ENCODE measurements at regions not wholly inside any gene's neighbourhood (a gene's known extent, or its start where the extent isn't known, plus 50 kb on each side); places are given as distances from the start of the nearest gene placed in this dataset.

DNA sequence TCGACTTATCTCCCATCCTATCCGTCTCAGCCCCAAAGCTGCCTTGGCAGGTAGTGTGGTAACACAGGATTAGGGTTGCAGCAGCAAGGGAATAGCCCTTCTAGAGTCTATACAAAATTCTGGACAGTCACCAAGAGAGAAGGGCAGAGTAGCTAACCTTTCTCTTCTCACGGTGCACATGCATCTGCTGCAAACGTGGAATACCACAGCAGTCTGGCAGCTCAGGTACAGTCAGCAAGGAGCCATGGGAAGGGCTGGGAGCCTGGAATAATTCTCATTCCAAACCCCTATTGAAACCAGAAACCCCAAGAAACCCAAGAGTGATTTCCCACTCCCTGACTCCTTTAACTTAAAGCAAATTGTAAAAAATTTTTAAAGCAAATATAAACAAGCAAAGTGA lies 92.3 kb upstream of the THRB start:
- Histone ChIP-seq H3K27ac (no peak overlapping the region), H3K4me1 (replicated peaks in 1 of 2) (no peaks in the 10 kb centered on the region), H3K4me3 (no peak overlapping the region)
- ATAC-seq (replicated peaks in 6 of 8), result no peak
- in situ Hi-C loops (cut with MboI; ENCODE audit: low pct_unique_long_range_greater_than_20kb in 2 of 9, low sequenced_read_pairs in 9 of 9, unreplicated experiment in 9 of 9), result no loop called here
- WGBS, 10 experiments, result 61 to 100% (median 82%) methylated on average over 1 to 4 of the region's 4 CpGs; no CpG with 5 or more reads in 1 of the 10 experiments

DNA sequence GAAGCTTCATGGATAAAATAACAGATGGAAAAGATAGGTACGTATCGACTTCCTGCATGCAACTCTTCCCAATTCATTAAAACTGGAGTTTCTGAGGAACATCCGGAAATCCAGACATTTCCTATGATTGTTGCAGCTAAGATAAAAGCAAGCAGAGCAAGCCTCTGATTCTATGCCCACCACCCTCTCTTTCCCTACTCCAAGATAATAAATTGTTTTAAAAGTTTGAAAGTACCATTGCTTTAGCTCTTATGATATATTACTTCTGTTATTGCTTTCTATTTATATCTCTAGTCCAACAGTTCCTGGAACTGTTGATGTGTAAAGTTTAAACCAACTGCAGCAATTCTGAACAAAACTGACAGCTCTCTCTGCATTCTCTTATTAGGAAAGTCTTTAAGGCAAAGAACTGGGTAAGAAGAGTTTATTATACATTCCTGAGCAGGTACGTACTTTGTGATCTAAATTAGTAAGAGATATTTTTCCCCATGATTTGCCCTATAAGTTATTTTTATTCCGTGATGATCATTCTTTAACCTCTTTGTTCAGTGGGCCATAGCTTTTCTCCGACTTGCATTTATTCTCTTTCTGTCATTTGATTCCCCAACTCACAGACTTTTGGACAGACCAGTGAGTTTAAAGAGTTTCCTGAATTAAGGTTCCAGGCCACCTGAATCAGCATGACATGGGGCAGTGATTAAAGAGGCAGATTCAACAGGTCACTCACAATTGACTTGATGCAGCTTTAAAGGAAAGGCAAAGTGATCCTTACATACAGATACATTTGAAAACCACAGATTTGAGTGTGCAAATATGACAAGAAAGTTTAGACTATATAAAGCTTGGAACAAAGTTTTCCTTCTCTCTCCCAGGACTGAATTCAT lies 94.2 kb upstream of the THRB start:
- in situ Hi-C loops (cut with MboI; ENCODE audit: low pct_unique_long_range_greater_than_20kb in 2 of 9, low sequenced_read_pairs in 9 of 9, unreplicated experiment in 9 of 9), result no loop called here
- 45 to 94% (median 83%) methylated on average over 2 to 6 of the region's 6 CpGs for WGBS, 10 experiments
- Histone ChIP-seq H3K4me3 (no peak overlapping the region), H3K27ac (no peak overlapping the region), H3K4me1 (replicated peaks in 1 of 2) (no peaks in the 10 kb centered on the region)
- ATAC-seq (replicated peaks in 6 of 8), result no peak

DNA sequence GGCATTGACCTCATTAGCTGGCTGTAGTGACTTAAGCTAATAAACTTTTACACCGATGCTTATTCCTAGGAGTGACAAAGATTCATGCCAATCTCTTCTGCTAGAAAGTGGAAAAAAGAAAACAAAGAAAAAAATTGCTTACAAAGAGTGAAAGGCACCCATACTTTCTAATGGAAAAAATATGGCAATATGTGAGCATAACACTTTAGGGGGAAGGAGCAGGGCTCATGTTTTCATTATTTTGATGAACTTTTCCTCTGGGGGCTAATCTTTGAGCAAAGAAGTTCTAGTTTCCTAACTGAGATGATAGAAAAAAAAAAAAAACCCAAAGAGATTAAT lies 94.8 kb upstream of the THRB start:
- Histone ChIP-seq H3K4me3 (no peak overlapping the region), H3K4me1 (replicated peaks in 1 of 2) (no peaks in the 10 kb centered on the region), H3K27ac (no peak overlapping the region)
- WGBS, 10 experiments, result 0 to 100% (median 48%) methylated on average over 1 of the region's 1 CpG; no CpG with 5 or more reads in 2 of the 10 experiments
- no peak for ATAC-seq (replicated peaks in 6 of 8)
- in situ Hi-C loops (cut with MboI; ENCODE audit: low pct_unique_long_range_greater_than_20kb in 2 of 9, low sequenced_read_pairs in 9 of 9, unreplicated experiment in 9 of 9), result no loop called here

DNA sequence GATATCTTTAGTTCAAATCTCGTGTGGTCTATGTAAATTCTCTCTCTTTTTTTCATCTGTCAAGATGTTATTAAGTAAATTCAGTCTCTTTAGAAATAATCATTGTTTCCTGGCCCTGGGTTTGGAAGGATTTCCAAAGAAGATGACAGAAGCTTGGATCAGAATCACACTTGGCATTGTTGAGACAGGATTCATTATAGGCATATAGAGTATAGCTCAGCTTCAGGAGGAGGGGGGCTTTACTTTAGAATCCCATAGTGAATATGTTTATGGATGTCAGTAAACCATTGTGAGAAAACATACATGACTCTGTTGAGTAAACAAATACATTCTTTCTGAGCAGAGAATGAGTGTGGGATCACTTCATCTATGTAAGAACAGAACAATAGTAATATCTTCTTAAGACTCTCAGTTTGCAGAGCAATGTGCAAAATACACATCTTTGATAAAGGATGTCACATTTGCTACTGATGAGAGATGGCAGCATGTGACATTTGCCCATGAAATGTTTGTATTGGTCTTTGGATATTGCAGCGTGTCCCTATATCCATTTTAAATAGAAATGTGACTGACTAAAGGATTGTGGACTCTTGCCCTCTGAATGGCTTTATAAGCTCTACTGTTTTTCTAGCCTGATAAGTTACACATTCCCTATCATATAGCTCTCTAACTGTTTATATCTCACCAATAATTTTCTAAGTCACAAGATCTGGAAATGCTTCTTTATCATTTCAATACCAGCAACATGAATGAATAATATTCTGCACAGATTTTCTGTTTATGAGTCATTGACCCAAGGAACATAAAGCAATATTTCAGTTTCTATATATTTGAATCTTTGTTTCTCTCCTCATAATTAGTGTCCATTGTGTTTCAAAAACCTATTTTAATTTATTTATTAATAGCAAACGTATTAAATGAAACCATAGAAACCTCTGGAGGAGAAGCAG lies 95.6 kb upstream of the THRB start:
- no peak overlapping the region for H3K27ac ChIP-seq
- ATAC-seq (replicated peaks in 6 of 8), result peak in 1 of 8 experiments; percentile 43
- WGBS, 10 experiments, result 31 to 100% (median 66%) methylated on average over 1 to 3 of the region's 3 CpGs

DNA sequence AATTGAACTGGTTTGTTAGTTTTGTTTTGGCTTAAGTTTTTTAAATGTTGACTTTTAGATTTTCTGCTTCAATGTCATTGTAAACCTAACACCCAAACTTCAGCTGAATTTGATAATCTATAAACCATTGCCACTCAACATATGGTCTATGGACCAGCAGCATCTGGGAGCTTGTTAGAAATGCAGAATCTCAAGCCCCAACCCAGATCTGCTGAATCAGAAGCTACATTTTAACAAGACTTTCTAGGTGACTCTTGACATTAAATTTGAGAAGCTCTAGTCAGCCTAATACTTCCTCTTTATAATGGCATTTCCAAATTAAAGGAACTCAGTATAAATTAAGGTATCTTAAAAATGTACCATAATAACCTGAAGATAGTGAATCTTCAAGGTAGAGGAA lies 96.5 kb upstream of the THRB start:
- Histone ChIP-seq H3K4me1 (replicated peaks in 1 of 2) (no peaks in the 10 kb centered on the region), H3K4me3 (no peak overlapping the region), H3K27ac (no peak overlapping the region)
- no peak for ATAC-seq (replicated peaks in 6 of 8)
- in situ Hi-C loops (cut with MboI; ENCODE audit: low pct_unique_long_range_greater_than_20kb in 2 of 9, low sequenced_read_pairs in 9 of 9, unreplicated experiment in 9 of 9), result no loop called here

More for the DNA sequence above, 95.6 kb upstream of the THRB start:
- H3K4me3 ChIP-seq, result no peak overlapping the region
- in situ Hi-C loops (cut with MboI; ENCODE audit: low pct_unique_long_range_greater_than_20kb in 2 of 9, low sequenced_read_pairs in 9 of 9, unreplicated experiment in 9 of 9), result no loop called here
- H3K4me1 ChIP-seq (replicated peaks in 1 of 2), result no peaks in the 10 kb centered on the region

DNA sequence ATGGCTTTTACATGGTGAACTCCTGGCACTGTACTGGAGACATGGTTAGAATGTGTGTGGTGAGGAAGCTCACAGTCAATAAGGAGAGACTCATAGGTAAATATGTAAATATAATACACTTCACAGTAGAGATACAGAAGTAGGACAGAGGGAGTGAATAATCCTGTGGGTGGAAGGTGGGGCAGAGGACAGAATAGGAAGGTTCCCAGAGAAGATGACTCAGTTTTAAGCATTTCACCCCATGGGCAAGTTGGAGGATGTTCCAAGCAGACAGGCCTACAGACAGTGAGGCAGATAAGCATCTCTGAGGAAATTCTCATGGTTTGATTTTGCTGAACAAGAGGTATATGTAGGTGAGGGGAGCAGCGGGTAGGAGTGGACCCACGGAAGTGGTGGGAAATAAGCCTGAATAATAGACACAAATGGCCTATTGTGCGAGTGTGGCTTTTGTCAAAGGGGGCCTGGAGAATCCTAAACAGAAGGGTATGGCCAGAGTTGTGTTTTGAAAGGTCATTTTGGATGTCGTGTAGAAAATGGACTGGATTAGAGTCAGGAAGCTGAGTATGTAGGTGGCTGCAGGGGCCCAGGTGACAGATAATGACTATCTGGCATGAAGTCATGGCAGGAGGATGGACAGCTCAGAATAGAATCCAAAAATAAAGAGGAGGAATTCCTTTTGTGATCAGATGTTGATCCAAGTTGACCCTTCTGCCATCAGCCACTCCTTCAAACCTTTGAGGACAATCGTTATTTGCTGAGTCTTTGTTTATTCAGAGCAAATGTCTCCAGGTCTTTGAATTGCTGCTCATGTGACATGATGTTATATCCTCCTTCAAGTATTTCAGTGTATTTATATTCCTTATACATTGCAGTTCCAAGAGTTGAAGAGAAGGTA lies 97.3 kb upstream of the THRB start:
- Histone ChIP-seq H3K4me1 (replicated peaks in 1 of 2) (no peaks in the 10 kb centered on the region), H3K4me3 (no peak overlapping the region), H3K27ac (no peak overlapping the region)
- in situ Hi-C loops (cut with MboI; ENCODE audit: low pct_unique_long_range_greater_than_20kb in 2 of 9, low sequenced_read_pairs in 9 of 9, unreplicated experiment in 9 of 9), result no loop called here
- peak in 4 of 8 experiments; percentile 50 to 87 (median 76) for ATAC-seq (replicated peaks in 6 of 8)
- WGBS, 10 experiments, result 46 to 100% (median 57%) methylated on average over 1 to 5 of the region's 5 CpGs; no CpG with 5 or more reads in 3 of the 10 experiments

DNA sequence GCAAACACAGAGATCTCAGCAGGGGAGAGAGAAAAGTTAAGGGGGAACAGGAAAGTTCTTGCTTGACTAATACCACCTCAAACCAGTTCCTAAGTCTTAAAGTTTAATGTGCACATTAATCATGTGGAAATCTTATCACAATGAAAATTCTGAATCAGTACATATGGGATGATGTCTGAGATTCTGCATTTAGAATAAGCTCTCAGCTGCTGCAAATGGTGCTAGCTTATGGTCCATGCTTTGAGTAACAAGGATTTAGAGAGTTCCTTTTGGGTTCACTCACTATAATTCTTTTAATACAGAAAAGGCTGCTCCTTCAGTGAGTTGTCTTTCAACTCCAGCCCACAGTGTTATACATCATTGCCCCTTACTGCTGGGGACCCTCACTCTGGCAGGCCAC lies 99.5 kb upstream of the THRB start:
- H3K4me1 ChIP-seq (replicated peaks in 1 of 2), result peaks cover 1% of the 10 kb centered on the region in 2 donors
- H3K27ac ChIP-seq, result no peak overlapping the region
- ATAC-seq (replicated peaks in 6 of 8), result no peak
- in situ Hi-C loops (cut with MboI; ENCODE audit: low pct_unique_long_range_greater_than_20kb in 2 of 9, low sequenced_read_pairs in 9 of 9, unreplicated experiment in 9 of 9), result no loop called here
- H3K4me3 ChIP-seq, result no peak overlapping the region

DNA sequence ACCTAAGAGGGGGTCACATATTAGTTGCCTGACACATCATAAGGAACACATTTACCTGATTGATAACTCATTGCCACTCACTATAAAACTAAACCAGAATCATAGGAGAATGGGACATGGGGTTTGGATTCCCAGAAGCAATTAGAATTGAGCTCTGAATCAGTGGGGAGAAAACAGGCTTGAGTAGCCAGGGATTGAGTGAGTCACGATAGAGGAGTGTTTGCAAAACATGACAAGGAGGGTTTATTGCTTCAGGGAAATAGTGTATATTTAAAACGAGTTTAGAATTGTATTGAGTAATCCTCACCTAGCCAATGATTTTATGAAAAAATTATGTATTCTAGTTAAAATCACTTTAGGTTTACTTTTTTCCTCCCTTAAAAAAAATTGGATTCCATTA lies 101.1 kb upstream of the THRB start:
- ATAC-seq (replicated peaks in 6 of 8), result peak in 3 of 8 experiments; percentile 62 to 81 (median 65)
- H3K4me1 ChIP-seq (replicated peaks in 1 of 2), result peaks cover 3 to 4% of the 10 kb centered on the region in 2 donors
- H3K4me3 ChIP-seq, result no peak overlapping the region
- H3K27ac ChIP-seq, result no peak overlapping the region
- WGBS, 10 experiments, result 0 to 100% (median 77%) methylated on average over 1 to 2 of the region's 2 CpGs
- in situ Hi-C loops (cut with MboI; ENCODE audit: low pct_unique_long_range_greater_than_20kb in 2 of 9, low sequenced_read_pairs in 9 of 9, unreplicated experiment in 9 of 9), result no loop called here

DNA sequence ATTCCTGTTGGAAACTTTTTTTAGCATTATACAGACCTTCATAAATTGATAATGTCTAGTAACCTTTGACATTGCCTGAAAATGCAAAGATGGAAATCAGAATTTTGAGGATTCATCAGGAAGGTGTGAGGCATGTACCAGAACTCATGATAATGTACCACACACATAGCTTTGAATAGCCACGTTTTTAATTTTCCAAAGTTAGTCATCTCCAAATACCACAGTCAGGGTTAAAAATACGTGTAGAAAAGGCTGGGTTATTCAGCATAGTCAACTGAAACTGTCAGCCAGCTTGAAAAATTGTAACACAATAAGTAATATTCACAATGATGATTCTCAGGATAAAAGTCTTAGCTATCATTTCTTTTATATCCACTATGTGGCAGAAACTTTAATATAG lies 102.0 kb upstream of the THRB start:
- no peak overlapping the region for H3K4me3 ChIP-seq
- in situ Hi-C loops (cut with MboI; ENCODE audit: low pct_unique_long_range_greater_than_20kb in 2 of 9, low sequenced_read_pairs in 9 of 9, unreplicated experiment in 9 of 9), result no loop called here

DNA sequence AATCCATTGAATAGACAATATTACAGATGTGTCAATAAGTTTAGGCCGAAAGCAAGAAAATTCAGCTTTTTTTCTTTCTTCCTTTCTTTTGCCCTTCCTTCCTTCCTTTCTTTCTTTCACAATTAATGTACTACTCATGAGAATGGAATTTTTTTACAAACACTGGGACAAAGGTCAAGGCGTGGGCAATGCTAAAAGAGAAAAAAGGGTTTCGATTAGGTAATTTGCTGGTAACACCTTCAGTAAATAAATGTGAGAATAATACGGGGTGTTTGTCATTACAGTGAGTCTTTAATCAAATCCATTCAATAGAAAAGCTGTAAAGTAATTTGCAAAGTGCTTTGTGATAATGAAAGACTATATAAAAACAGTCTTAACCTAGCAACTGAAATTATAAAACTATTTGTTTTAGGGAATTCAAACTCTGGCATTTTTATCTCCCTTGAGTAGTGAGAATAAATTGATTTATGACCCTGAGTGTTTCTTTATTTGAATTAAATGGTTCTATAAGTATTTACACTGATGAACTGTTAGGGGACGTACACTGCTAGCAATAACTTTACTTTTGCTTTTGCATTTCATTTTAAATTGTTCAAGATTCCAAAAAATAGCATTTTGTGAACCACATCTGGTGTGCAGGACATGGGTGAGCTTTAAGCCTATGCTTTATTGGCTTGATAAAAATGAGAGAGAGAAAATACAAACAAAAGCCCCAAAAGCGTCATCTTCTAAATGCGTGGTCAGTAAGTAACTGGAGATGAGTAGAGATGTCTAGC lies 104.2 kb upstream of the THRB start:
- no peak overlapping the region for H3K27ac ChIP-seq
- peaks cover 3 to 4% of the 10 kb centered on the region in 2 donors for H3K4me1 ChIP-seq (replicated peaks in 1 of 2)
- no peak overlapping the region for H3K4me3 ChIP-seq
- in situ Hi-C loops (cut with MboI; ENCODE audit: low pct_unique_long_range_greater_than_20kb in 2 of 9, low sequenced_read_pairs in 9 of 9, unreplicated experiment in 9 of 9), result no loop called here
- peak in 7 of 8 experiments; percentile 7 to 88 (median 79) for ATAC-seq (replicated peaks in 6 of 8)
- WGBS, 10 experiments, result 12 to 61% (median 44%) methylated on average over 3 to 7 of the region's 7 CpGs

More for the DNA sequence above, 102.0 kb upstream of the THRB start:
- Histone ChIP-seq H3K27ac (no peak overlapping the region), H3K4me1 (replicated peaks in 1 of 2) (peaks cover 3 to 4% of the 10 kb centered on the region in 2 donors)
- peak in 2 of 8 experiments; percentile 14 to 15 for ATAC-seq (replicated peaks in 6 of 8)
- 0 to 83% (median 58%) methylated on average over 1 to 2 of the region's 2 CpGs; no CpG with 5 or more reads in 1 of the 10 experiments for WGBS, 10 experiments

DNA sequence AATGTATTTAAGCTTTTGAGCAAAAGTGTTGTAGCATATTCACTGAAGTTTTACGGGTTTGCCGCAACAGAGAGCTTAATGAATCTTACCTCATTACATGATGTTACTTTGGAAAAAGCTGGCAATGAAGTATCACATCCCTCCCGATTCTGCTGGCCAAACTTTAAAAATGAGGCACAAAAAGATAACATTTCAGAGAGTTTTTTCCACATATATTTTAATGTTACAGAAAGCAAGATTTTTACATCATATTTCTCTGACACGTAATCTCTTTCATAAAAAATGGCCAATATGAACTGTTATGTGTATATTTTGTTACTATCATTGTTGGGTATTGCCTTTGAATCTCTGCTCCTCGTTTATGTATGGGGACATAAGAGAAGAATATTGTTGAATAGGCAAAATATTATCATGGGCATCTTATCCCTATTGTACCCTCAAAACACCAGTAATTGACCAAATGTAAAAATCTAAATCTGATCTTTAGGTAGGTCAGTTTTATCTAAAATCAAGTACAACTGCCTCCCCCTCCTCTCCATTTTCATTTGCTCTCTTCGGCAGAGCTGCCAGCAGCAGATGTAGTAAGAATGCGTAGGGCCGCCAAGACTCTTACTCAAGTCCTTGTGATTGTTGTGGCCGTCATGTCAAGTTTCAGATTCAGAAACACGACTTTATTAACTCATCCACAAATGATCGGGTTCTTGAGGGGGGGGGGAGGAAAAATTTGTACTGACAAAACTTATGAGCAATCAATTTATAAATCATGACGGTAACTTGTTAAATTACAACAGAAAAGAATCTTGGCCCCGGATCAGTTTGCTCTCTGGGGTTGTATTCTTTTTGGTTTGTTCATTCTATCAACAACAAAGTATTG lies 106.7 kb upstream of the THRB start:
- H3K27ac ChIP-seq, result no peak overlapping the region
- H3K4me1 ChIP-seq (replicated peaks in 1 of 2), result peaks cover 11 to 13% of the 10 kb centered on the region in 2 donors
- ATAC-seq (replicated peaks in 6 of 8), result no peak
- H3K4me3 ChIP-seq, result no peak overlapping the region
- WGBS, 10 experiments, result 49 to 96% (median 75%) methylated on average over 4 to 13 of the region's 13 CpGs
- in situ Hi-C loops (cut with MboI; ENCODE audit: low pct_unique_long_range_greater_than_20kb in 2 of 9, low sequenced_read_pairs in 9 of 9, unreplicated experiment in 9 of 9), result no loop called here
